HepG2 (cell line): ENCODE measurements at regions not wholly inside any gene's neighbourhood (a gene's known extent, or its start where the extent isn't known, plus 50 kb on each side); places are given as distances from the start of the nearest gene placed in this dataset.

Source experiments
- ATAC-seq: fragments of 200-7000 bp; cut with Tn5 transposase; 3 replicates; pipeline ENCODE4 v1.9.1; 2020; ENCODE audit warnings: mild to moderate bottlenecking, moderate library complexity
- BruUV-seq: library from RNA; stranded (reverse); fragments of 400-500 nt; replicated peaks from 2 replicates; lab custom pipeline; 2021; lab: Mats Ljungman, UMichigan
- CTCF ChIA-PET: fragments of 300-600 bp; formaldehyde crosslinking; extraction: SDS; loops from one replicate; lab custom pipeline; 2021; ENCODE audit warnings: low total read pairs, inconsistent platforms, low intra/inter-chr PET ratio; lab: Yijun Ruan, JAX
- POLR2A ChIA-PET: fragments of 350-600 bp; sonication (Branson Sonifier 250); formaldehyde crosslinking; loops from one replicate; lab custom pipeline; 2020; ENCODE audit warnings: antibody characterized with exemption, inconsistent platforms; lab: Yijun Ruan, JAX
- DNase-seq: peaks from one replicate; pipeline ENCODE4 v3.0.0-alpha.2; 2015; ENCODE audit warnings: low spot score
- FAIRE-seq: peaks from 3 replicates; lab custom pipeline; 2011; peaks lifted over from hg19 to GRCh38; lab: Jason Lieb, UNC
- H2AFZ ChIP-seq: one replicate; pipeline ENCODE4 v1.6.1; 2011; ENCODE audit warnings: low read length, inconsistent platforms
- H3K27ac ChIP-seq: fragments of 300-600 bp; 3 replicates; pipeline ENCODE4 v1.8.0; 2011; ENCODE audit warnings: mixed run types, mild to moderate bottlenecking, mixed read lengths, low read length, inconsistent platforms; ENCODE audit not compliant: insufficient read depth; ENCODE audit errors: extremely low read length
- H3K27me3 ChIP-seq, 2 experiments: fragments of 200-600 bp in 1 of 2; 2 replicates in 1 of 2; 3 replicates in 1 of 2; pipeline versions ENCODE4 v1.6.0 to v1.8.0; 2011; ENCODE audit warnings: low read length in 2 of 2, mild to moderate bottlenecking in 2 of 2, moderate library complexity in 2 of 2, inconsistent platforms in 1 of 2; ENCODE audit not compliant: insufficient read depth in 2 of 2, control insufficient read depth in 1 of 2
- H3K36me3 ChIP-seq, 2 experiments: fragments of 200-600 bp in 1 of 2; replicated peaks in 1 of 2; 2 replicates in 1 of 2; 3 replicates in 1 of 2; pipeline versions ENCODE4 v1.5.1 to v1.8.0; 2011; ENCODE audit warnings: low read length in 2 of 2, inconsistent platforms in 1 of 2; ENCODE audit not compliant: insufficient read depth in 2 of 2, control insufficient read depth in 1 of 2
- H3K4me1 ChIP-seq: 2 replicates; pipeline ENCODE4 v1.5.1; 2012; ENCODE audit warnings: low read length, inconsistent platforms; ENCODE audit not compliant: insufficient read depth
- H3K4me2 ChIP-seq: 2 replicates; pipeline ENCODE4 v1.6.0; 2011; ENCODE audit warnings: low read depth, low read length, inconsistent platforms
- H3K4me3 ChIP-seq, 3 experiments: fragments of 200-600 bp in 1 of 3; sonication (generic), shearing (Covaris generic) in 1 of 3; replicated peaks in 1 of 3; 2 replicates each; pipeline ENCODE4 v1.5.1; 2011 to 2016; ENCODE audit warnings: low read length in 3 of 3, inconsistent platforms in 2 of 3, low read depth in 2 of 3, mild to moderate bottlenecking in 2 of 3, control low read depth in 1 of 3, mixed read lengths in 1 of 3; ENCODE audit not compliant: insufficient read depth in 1 of 3
- H3K79me2 ChIP-seq: one replicate; pipeline ENCODE4 v1.6.1; 2011; ENCODE audit warnings: low read length, inconsistent platforms; ENCODE audit not compliant: insufficient read depth
- H3K9ac ChIP-seq: 2 replicates; pipeline ENCODE4 v1.6.0; 2011; ENCODE audit warnings: mild to moderate bottlenecking, low read depth, low read length, inconsistent platforms; ENCODE audit not compliant: insufficient read depth
- H3K9me3 ChIP-seq: 2 replicates; pipeline ENCODE4 v1.5.1; 2012; ENCODE audit warnings: mild to moderate bottlenecking, low read length
- H4K20me1 ChIP-seq: 2 replicates; pipeline ENCODE4 v1.6.0; 2011; ENCODE audit warnings: inconsistent platforms, mild to moderate bottlenecking, low read length, moderate library complexity; ENCODE audit not compliant: insufficient read depth
- CEBPB ChIP-seq: IDR thresholded peaks from 2 replicates; pipeline ENCODE4 v1.6.1; 2011; ENCODE audit warnings: low read depth, low read length, improper control_type of control experiment, borderline replicate concordance
- FOXP4 ChIP-seq: sonication (generic); formaldehyde crosslinking; IDR thresholded peaks from 2 replicates; pipeline ENCODE4 v1.4.0; 2020; ENCODE audit warnings: missing genetic modification reagents
- HOXA7 ChIP-seq: sonication (generic); formaldehyde crosslinking; IDR thresholded peaks from 2 replicates; pipeline ENCODE4 v1.8.1; 2022; ENCODE audit warnings: mild to moderate bottlenecking, missing genetic modification reagents, moderate library complexity
- JUND ChIP-seq: sonication (generic); formaldehyde crosslinking; IDR thresholded peaks from 2 replicates; pipeline ENCODE4 v1.8.0; 2022; ENCODE audit warnings: mild to moderate bottlenecking, missing genetic modification reagents
- KLF12 ChIP-seq: sonication (generic); formaldehyde crosslinking; IDR thresholded peaks from 2 replicates; pipeline ENCODE4 v1.4.0; 2020; ENCODE audit warnings: missing genetic modification reagents, borderline replicate concordance
- MLLT10 ChIP-seq: sonication (generic); formaldehyde crosslinking; IDR thresholded peaks from 2 replicates; pipeline ENCODE4 v1.4.0; 2020; ENCODE audit warnings: missing genetic modification reagents
- TEAD2 ChIP-seq: sonication (generic); formaldehyde crosslinking; IDR thresholded peaks from 2 replicates; pipeline ENCODE4 v1.9.0; 2021; ENCODE audit warnings: missing genetic modification reagents
- ZBTB1 ChIP-seq: sonication (generic); formaldehyde crosslinking; IDR thresholded peaks from 2 replicates; pipeline ENCODE4 v1.4.0; 2020; ENCODE audit warnings: missing genetic modification reagents, borderline replicate concordance
- ZNF639 ChIP-seq: conservative IDR thresholded peaks from 2 replicates; pipeline ENCODE4 v1.6.1; 2018; ENCODE audit warnings: missing genetic modification reagents
- ZNF710 ChIP-seq: sonication (generic); formaldehyde crosslinking; IDR thresholded peaks from 2 replicates; pipeline ENCODE4 v1.5.0; 2020; ENCODE audit warnings: mild to moderate bottlenecking, missing genetic modification reagents, borderline replicate concordance
- ZXDC ChIP-seq: sonication (generic); formaldehyde crosslinking; IDR thresholded peaks from 2 replicates; pipeline ENCODE4 v1.5.0; 2020; ENCODE audit warnings: mild to moderate bottlenecking, missing genetic modification reagents
- WGBS: methylation state at CpG from one replicate; pipeline ENCODE4 v1.1.6; 2017; ENCODE audit warnings: low lambda C conversion rate; 5-methylcytosine and 5-hydroxymethylcytosine counted together
- in situ Hi-C: cut with HindIII; loops from 2 replicates; pipeline ENCODE4 v1.10.0; 2017; ENCODE audit warnings: low pct_unique_long_range_greater_than_20kb; ENCODE audit not compliant: extremely low pct_ligation_motif_present
- intact Hi-C: fragments of 100-400 bp; cut with micrococcal nuclease; formaldehyde crosslinking; loops from one replicate; pipeline ENCODE4 v1.10.0; 2022; ENCODE audit not compliant: unreplicated experiment

GRCh38 chr7:52695973-52696595, 339.3 kb upstream of the POM121L12 start:
- ATAC-seq (no peak), DNase-seq (no peak), FAIRE-seq (no peak)
- no peaks in the 10 kb centered on the region for H3K27me3 ChIP-seq
- H3K9me3 ChIP-seq: peaks cover 40% of the 10 kb centered on the region
- no peaks in the 10 kb centered on the region for H3K36me3 ChIP-seq
- H3K4me2 ChIP-seq: no peak overlapping the region
- ChIA-PET POLR2A (no interaction called here), CTCF (no interaction called here)
- intact Hi-C loops (no loop called here), in situ Hi-C loops (no loop called here)
- 1% methylated on average over 5 of the region's 5 CpGs for WGBS
- no peak overlapping the region for H3K9ac ChIP-seq
- H3K4me3 ChIP-seq: no peak overlapping the region
- no peaks in the 10 kb centered on the region for H4K20me1 ChIP-seq
- no TSS peak for BruUV-seq
- H3K27ac ChIP-seq: no peak overlapping the region
- H3K79me2 ChIP-seq: no peaks in the 10 kb centered on the region
- H3K4me1 ChIP-seq: no peaks in the 10 kb centered on the region
- no peak overlapping the region for H2AFZ ChIP-seq
- TF ChIP-seq CEBPB: no peak
- TF ChIP-seq TEAD2: no peak
- no peak for TF ChIP-seq KLF12
- no peak for TF ChIP-seq HOXA7 (CRISPR knock-in tag)
- no peak for TF ChIP-seq ZXDC (CRISPR knock-in tag)
- TF ChIP-seq ZBTB1 (CRISPR knock-in tag): no peak
- no peak for TF ChIP-seq ZNF710 (CRISPR knock-in tag)
- TF ChIP-seq FOXP4 (CRISPR knock-in tag): no peak
- TF ChIP-seq ZNF639 (CRISPR knock-in tag): no peak
- no peak for TF ChIP-seq JUND (CRISPR knock-in tag)
- TF ChIP-seq MLLT10 (CRISPR knock-in tag): no peak
